Activated CD8-positive, alpha-beta memory T cell treated with anti-CD3 and anti-CD28 coated beads, Interleukin-2, amount 10 ng/mL, durations not matched to agents 7 days and 5 days (primary cell): ENCODE measurements at regions not wholly inside any gene's neighbourhood (a gene's known extent, or its start where the extent isn't known, plus 50 kb on each side); places are given as distances from the start of the nearest gene placed in this dataset.

ENCODE experiments used
- ATAC-seq: fragments of 150-1000 bp; cut with Tn5 transposase; one replicate; pipeline ENCODE4 v1.10.0; 2021; ENCODE audit warnings: moderate library complexity
- CTCF ChIA-PET: fragments of 350-600 bp; sonication (Branson Sonifier 250); formaldehyde crosslinking; loops from one replicate; lab custom pipeline; 2021; ENCODE audit warnings: antibody characterized with exemption; lab: Charles Lee
- DNase-seq: peaks from one replicate; pipeline ENCODE4 v3.0.0-alpha.2; 2020
- H3K27ac Mint-ChIP-seq: one replicate; pipeline ENCODE4 v1.8.0; 2021; ENCODE audit warnings: mild to moderate bottlenecking, mixed read lengths
- H3K27me3 Mint-ChIP-seq: one replicate; pipeline ENCODE4 v1.8.0; 2021; ENCODE audit warnings: mixed read lengths
- H3K36me3 Mint-ChIP-seq: one replicate; pipeline ENCODE4 v1.8.0; 2021; ENCODE audit warnings: mild to moderate bottlenecking, mixed read lengths
- H3K4me1 Mint-ChIP-seq: one replicate; pipeline ENCODE4 v1.8.0; 2021; ENCODE audit warnings: mixed read lengths
- H3K4me3 Mint-ChIP-seq: one replicate; pipeline ENCODE4 v1.8.0; 2021; ENCODE audit warnings: mild to moderate bottlenecking, moderate library complexity, mixed read lengths
- H3K9me3 Mint-ChIP-seq: one replicate; pipeline ENCODE4 v1.8.0; 2022; ENCODE audit warnings: low read depth, mixed read lengths

GRCh38 chr3:124567179-124567578 is 163.1 kb upstream of the UMPS start:
- H3K27ac Mint-ChIP-seq, result no peak overlapping the region
- H3K9me3 Mint-ChIP-seq, result no peaks in the 10 kb centered on the region
- H3K36me3 Mint-ChIP-seq, result no peaks in the 10 kb centered on the region
- DNase-seq, result no peak
- H3K27me3 Mint-ChIP-seq, result peaks cover 34% of the 10 kb centered on the region
- CTCF ChIA-PET, result interaction anchor here (2.2 to 10.8 kb wide), 2 partner anchors 17 to 118 kb away, joined by 6 to 178 read pairs; no protein-coding TSS in a partner anchor
- H3K4me3 Mint-ChIP-seq, result no peak overlapping the region
- ATAC-seq, result no peak
- H3K4me1 Mint-ChIP-seq, result no peaks in the 10 kb centered on the region

- H3K9me3 Mint-ChIP-seq, result no peaks in the 10 kb centered on the region
- H3K4me1 Mint-ChIP-seq, result peaks cover 2% of the 10 kb centered on the region
- CTCF ChIA-PET, result interaction anchor here (0.8 to 2.8 kb wide), 3 partner anchors 10 to 191 kb away, joined by 3 to 24 read pairs (median 4); no protein-coding TSS in a partner anchor
- H3K36me3 Mint-ChIP-seq, result no peaks in the 10 kb centered on the region
- H3K27me3 Mint-ChIP-seq, result peaks cover 30% of the 10 kb centered on the region
- H3K4me3 Mint-ChIP-seq, result no peak overlapping the region
- ATAC-seq (no peak), DNase-seq (no peak)
- H3K27ac Mint-ChIP-seq, result no peak overlapping the region
Measured at GRCh38 chr3:124569761-124570160, 160.5 kb upstream of the UMPS start.

GRCh38 chr3:124570232-124570631 is 160.0 kb upstream of the UMPS start:
- peaks cover 4% of the 10 kb centered on the region for H3K4me1 Mint-ChIP-seq
- H3K9me3 Mint-ChIP-seq, result no peaks in the 10 kb centered on the region
- no peak for DNase-seq
- CTCF ChIA-PET, result interaction anchor here (0.8 to 2.8 kb wide), 4 partner anchors 11 to 191 kb away, joined by 3 to 24 read pairs (median 4); no protein-coding TSS in a partner anchor
- ATAC-seq, result no peak
- no peaks in the 10 kb centered on the region for H3K36me3 Mint-ChIP-seq
- H3K27me3 Mint-ChIP-seq, result peaks cover 30% of the 10 kb centered on the region
- H3K27ac Mint-ChIP-seq, result no peak overlapping the region
- no peak overlapping the region for H3K4me3 Mint-ChIP-seq

- CTCF ChIA-PET, result interaction anchor here (0.7 kb wide), 1 partner anchor 918 kb away, joined by 3 read pairs; no protein-coding TSS in a partner anchor
- no peak overlapping the region for H3K27ac Mint-ChIP-seq
- no peaks in the 10 kb centered on the region for H3K36me3 Mint-ChIP-seq
- H3K4me1 Mint-ChIP-seq, result peaks cover 16% of the 10 kb centered on the region
- no peak for ATAC-seq
- no peak overlapping the region for H3K4me3 Mint-ChIP-seq
- H3K27me3 Mint-ChIP-seq, result peaks cover 28% of the 10 kb centered on the region
- H3K9me3 Mint-ChIP-seq, result no peaks in the 10 kb centered on the region
- DNase-seq, result no peak
Measured at GRCh38 chr3:124572851-124573405, 157.3 kb upstream of the UMPS start.

- H3K4me1 Mint-ChIP-seq, result peaks cover 16% of the 10 kb centered on the region
Measured at GRCh38 chr3:124574012-124574411, 156.2 kb upstream of the UMPS start.

GRCh38 chr3:124576565-124577493 is 153.4 kb upstream of the UMPS start:
- Mint-ChIP-seq H3K36me3 (no peaks in the 10 kb centered on the region), H3K4me3 (no peak overlapping the region), H3K27me3 (peaks cover 26% of the 10 kb centered on the region), H3K27ac (no peak overlapping the region), H3K9me3 (no peaks in the 10 kb centered on the region), H3K4me1 (peaks cover 16% of the 10 kb centered on the region)
- no peak for ATAC-seq
- no peak for DNase-seq
- CTCF ChIA-PET, result interaction anchor here (1.3 to 2.3 kb wide), 3 partner anchors 11 to 112 kb away, joined by 3 to 11 read pairs (median 6); no protein-coding TSS in a partner anchor

More at GRCh38 chr3:124574012-124574411, 156.2 kb upstream of the UMPS start:
- Mint-ChIP-seq H3K4me3 (no peak overlapping the region), H3K9me3 (no peaks in the 10 kb centered on the region), H3K36me3 (no peaks in the 10 kb centered on the region), H3K27ac (no peak overlapping the region), H3K27me3 (peaks cover 27% of the 10 kb centered on the region)
- DNase-seq (no peak), ATAC-seq (no peak)
- CTCF ChIA-PET, result interaction anchor here (1.5 to 2.0 kb wide), 2 partner anchors 8 to 115 kb away, joined by 5 to 9 read pairs; no protein-coding TSS in a partner anchor

GRCh38 chr3:124577494-124578167 is 152.6 kb upstream of the UMPS start:
- H3K9me3 Mint-ChIP-seq, result no peaks in the 10 kb centered on the region
- H3K27ac Mint-ChIP-seq, result no peak overlapping the region
- H3K4me3 Mint-ChIP-seq, result no peak overlapping the region
- peaks cover 16% of the 10 kb centered on the region for H3K4me1 Mint-ChIP-seq
- CTCF ChIA-PET, result interaction anchor here (2.1 to 2.3 kb wide), 2 partner anchors 12 to 111 kb away, joined by 6 to 11 read pairs; no protein-coding TSS in a partner anchor
- no peaks in the 10 kb centered on the region for H3K36me3 Mint-ChIP-seq
- DNase-seq, result no peak
- ATAC-seq, result no peak
- peaks cover 30% of the 10 kb centered on the region for H3K27me3 Mint-ChIP-seq

- DNase-seq, result no peak
- Mint-ChIP-seq H3K4me1 (peaks cover 17% of the 10 kb centered on the region), H3K4me3 (no peak overlapping the region), H3K27ac (no peak overlapping the region), H3K9me3 (no peaks in the 10 kb centered on the region), H3K36me3 (no peaks in the 10 kb centered on the region), H3K27me3 (peaks cover 45% of the 10 kb centered on the region)
- CTCF ChIA-PET, result interaction anchor here (1.0 kb wide), 1 partner anchor 20 kb away, joined by 3 read pairs; no protein-coding TSS in a partner anchor
- no peak for ATAC-seq
Measured at GRCh38 chr3:124579641-124580040, 150.6 kb upstream of the UMPS start.

- CTCF ChIA-PET, result no interaction called here
- Mint-ChIP-seq H3K27me3 (peaks cover 66% of the 10 kb centered on the region), H3K4me3 (no peak overlapping the region), H3K27ac (no peak overlapping the region), H3K36me3 (no peaks in the 10 kb centered on the region), H3K9me3 (no peaks in the 10 kb centered on the region), H3K4me1 (peaks cover 9% of the 10 kb centered on the region)
- DNase-seq (no peak), ATAC-seq (no peak)
Measured at GRCh38 chr3:124582196-124582595, 148.1 kb upstream of the UMPS start.

- Mint-ChIP-seq H3K27me3 (peaks cover 68% of the 10 kb centered on the region), H3K27ac (no peak overlapping the region), H3K4me3 (no peak overlapping the region), H3K36me3 (no peaks in the 10 kb centered on the region), H3K9me3 (no peaks in the 10 kb centered on the region), H3K4me1 (peaks cover 9% of the 10 kb centered on the region)
- no peak for DNase-seq
- CTCF ChIA-PET, result no interaction called here
- ATAC-seq, result no peak
Measured at GRCh38 chr3:124582621-124583395, 147.4 kb upstream of the UMPS start.

- DNase-seq (no peak), ATAC-seq (peak; percentile 12)
- Mint-ChIP-seq H3K4me1 (peaks cover 9% of the 10 kb centered on the region), H3K27me3 (peaks cover 71% of the 10 kb centered on the region), H3K27ac (no peak overlapping the region), H3K36me3 (no peaks in the 10 kb centered on the region), H3K9me3 (no peaks in the 10 kb centered on the region), H3K4me3 (no peak overlapping the region)
- CTCF ChIA-PET, result interaction anchor here (1.5 kb wide), 1 partner anchor 56 kb away, joined by 3 read pairs; no protein-coding TSS in a partner anchor
Measured at GRCh38 chr3:124584245-124584551, 146.1 kb upstream of the UMPS start.

- ATAC-seq (peak; percentile 66), DNase-seq (no peak)
- H3K9me3 Mint-ChIP-seq, result no peaks in the 10 kb centered on the region
- H3K36me3 Mint-ChIP-seq, result no peaks in the 10 kb centered on the region
- no peak overlapping the region for H3K27ac Mint-ChIP-seq
- H3K27me3 Mint-ChIP-seq, result peaks cover 68% of the 10 kb centered on the region
- peaks cover 9% of the 10 kb centered on the region for H3K4me1 Mint-ChIP-seq
- CTCF ChIA-PET, result interaction anchor here (1.5 kb wide), 1 partner anchor 55 kb away, joined by 3 read pairs; no protein-coding TSS in a partner anchor
- H3K4me3 Mint-ChIP-seq, result peak overlapping the region; percentile 49
Measured at GRCh38 chr3:124584552-124585391, 145.5 kb upstream of the UMPS start.
